Smooth muscle cell (in vitro differentiated cells): ENCODE measurements at regions not wholly inside any gene's neighbourhood (a gene's known extent, or its start where the extent isn't known, plus 50 kb on each side); places are given as distances from the start of the nearest gene placed in this dataset.

Experiments
- DNase-seq: peaks from one replicate; lab custom pipeline; 2025; ENCODE audit not compliant: unreplicated experiment; lab: John Stamatoyannopoulos, UW
- H2AFZ ChIP-seq: fragments of 200-600 bp; sonication (generic); 2 replicates; pipeline ENCODE4 v1.6.0; 2016; ENCODE audit warnings: antibody characterized with exemption, low read depth, mild to moderate bottlenecking
- H3F3A ChIP-seq: fragments of 200-600 bp; sonication (generic); 2 replicates; pipeline ENCODE4 v1.6.0; 2017; ENCODE audit warnings: antibody characterized with exemption, low read depth
- H3K27ac ChIP-seq: fragments of 200-600 bp; sonication (generic); 2 replicates; pipeline ENCODE4 v1.5.1; 2016; ENCODE audit warnings: low read depth, mild to moderate bottlenecking
- H3K27me3 ChIP-seq: fragments of 200-600 bp; sonication (generic); 2 replicates; pipeline ENCODE4 v1.6.1; 2016; ENCODE audit warnings: low read depth, mild to moderate bottlenecking
- H3K36me3 ChIP-seq: fragments of 200-600 bp; sonication (generic); 2 replicates; pipeline ENCODE4 v1.5.1; 2016; ENCODE audit warnings: low read depth
- H3K4me1 ChIP-seq: fragments of 200-600 bp; sonication (generic); 2 replicates; pipeline ENCODE4 v1.5.1; 2016; ENCODE audit warnings: low read depth
- H3K4me2 ChIP-seq: fragments of 200-600 bp; sonication (generic); 2 replicates; pipeline ENCODE4 v1.6.0; 2016; ENCODE audit warnings: mild to moderate bottlenecking
- H3K4me3 ChIP-seq: fragments of 200-600 bp; sonication (generic); 2 replicates; pipeline ENCODE4 v1.5.1; 2016; ENCODE audit warnings: mild to moderate bottlenecking
- H3K79me2 ChIP-seq: fragments of 200-600 bp; sonication (generic); 2 replicates; pipeline ENCODE4 v1.6.0; 2016; ENCODE audit warnings: low read depth, mild to moderate bottlenecking
- H3K9ac ChIP-seq: fragments of 200-600 bp; sonication (generic); 2 replicates; pipeline ENCODE4 v1.6.0; 2016; ENCODE audit warnings: low read depth
- H3K9me3 ChIP-seq: fragments of 200-600 bp; sonication (generic); replicated peaks from 2 replicates; pipeline ENCODE4 v1.5.1; 2016; ENCODE audit warnings: low read depth
- H4K20me1 ChIP-seq: fragments of 200-600 bp; sonication (generic); 2 replicates; pipeline ENCODE4 v1.6.0; 2016; ENCODE audit warnings: low read depth
- CTCF ChIP-seq: fragments of 200-600 bp; sonication (generic); IDR thresholded peaks from 2 replicates; pipeline ENCODE4 v1.5.1; 2017; ENCODE audit warnings: borderline replicate concordance, mild to moderate bottlenecking, antibody characterized with exemption; ENCODE audit not compliant: insufficient read depth, poor library complexity, severe bottlenecking
- WGBS: methylation state at CpG from one replicate; pipeline ENCODE4 v1.1.7; 2016; ENCODE audit warnings: low lambda C conversion rate; 5-methylcytosine and 5-hydroxymethylcytosine counted together

DNA sequence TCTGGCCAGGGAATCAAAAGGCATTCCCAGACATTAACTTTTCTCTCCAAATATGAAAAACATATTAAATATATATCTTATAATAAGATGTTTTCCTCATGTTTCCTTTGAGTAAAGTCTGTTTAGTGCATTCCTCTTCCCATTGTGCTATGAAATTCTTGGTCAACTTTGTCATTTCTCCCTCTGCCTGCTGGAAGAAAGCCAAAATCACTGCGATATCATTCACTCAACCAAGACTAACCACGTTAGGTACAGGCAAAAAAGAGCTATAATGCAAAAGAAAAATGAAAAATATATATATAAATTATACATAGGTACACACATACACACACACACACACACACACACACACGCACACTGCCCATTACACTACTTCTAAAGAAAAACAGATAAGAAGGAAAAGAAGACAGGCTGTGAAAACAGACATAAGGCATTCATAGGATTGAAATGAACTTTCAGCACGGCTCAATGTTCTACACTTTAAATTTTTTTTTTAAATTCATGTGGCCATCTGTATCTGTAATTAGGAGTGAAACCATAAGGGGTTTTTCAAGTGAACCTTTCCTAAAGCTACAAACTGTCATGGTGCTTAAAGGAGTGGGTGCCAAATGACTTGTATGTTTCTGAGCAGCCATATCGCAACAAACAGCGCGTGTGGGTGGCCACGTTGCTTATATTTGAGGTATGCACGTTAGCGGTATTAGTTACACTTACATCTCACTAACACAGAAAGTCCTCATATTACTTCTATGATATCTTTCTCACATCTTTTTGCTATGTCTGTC lies 71.6 kb upstream of the PSMD7 start:
- H3K9me3 ChIP-seq: no peaks in the 10 kb centered on the region
- H3K36me3 ChIP-seq: no peaks in the 10 kb centered on the region
- peaks cover 11% of the 10 kb centered on the region for H3K4me1 ChIP-seq
- no peak overlapping the region for H2AFZ ChIP-seq
- TF ChIP-seq CTCF: no peak
- H3K27ac ChIP-seq: no peak overlapping the region
- H3K9ac ChIP-seq: no peak overlapping the region
- no peaks in the 10 kb centered on the region for H3K27me3 ChIP-seq
- H3K4me3 ChIP-seq: no peak overlapping the region
- H3F3A ChIP-seq: no peaks in the 10 kb centered on the region
- no peak for DNase-seq
- no peak overlapping the region for H3K4me2 ChIP-seq
- H4K20me1 ChIP-seq: no peaks in the 10 kb centered on the region
- WGBS: 84% methylated on average over 10 of the region's 10 CpGs
- H3K79me2 ChIP-seq: no peaks in the 10 kb centered on the region

GRCh38 chr16:74221828-74222227 lies 74.8 kb upstream of the PSMD7 start:
- Histone ChIP-seq H3K79me2 (no peaks in the 10 kb centered on the region), H3K27ac (no peak overlapping the region), H4K20me1 (no peaks in the 10 kb centered on the region), H2AFZ (no peak overlapping the region), H3K9me3 (no peaks in the 10 kb centered on the region), H3K4me3 (no peak overlapping the region), H3F3A (no peaks in the 10 kb centered on the region), H3K27me3 (no peaks in the 10 kb centered on the region), H3K4me2 (no peak overlapping the region), H3K9ac (no peak overlapping the region), H3K4me1 (peaks cover 9% of the 10 kb centered on the region), H3K36me3 (no peaks in the 10 kb centered on the region)
- WGBS: 85% methylated on average over 3 of the region's 3 CpGs
- no peak for DNase-seq
- TF ChIP-seq CTCF: no peak

DNA sequence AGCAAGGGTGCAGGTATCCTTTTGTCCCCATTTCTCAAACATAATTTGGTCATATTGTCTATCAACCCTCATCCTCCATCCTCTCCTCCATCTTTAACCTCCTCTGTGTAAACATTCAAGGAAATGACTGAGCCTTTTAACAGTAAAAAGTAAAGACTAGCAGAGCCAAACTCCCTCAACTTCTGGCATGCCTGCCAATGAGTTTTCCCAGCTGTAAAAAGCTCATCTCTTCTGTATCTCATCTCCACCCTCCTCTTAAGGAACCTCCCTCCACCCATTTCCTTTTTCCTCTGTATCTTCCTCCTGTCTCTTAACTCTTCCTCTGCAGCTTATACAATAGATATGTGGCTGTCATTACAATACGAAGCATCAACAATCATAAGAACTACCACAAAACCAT lies 76.9 kb upstream of the PSMD7 start:
- no peak overlapping the region for H3K4me3 ChIP-seq
- H3K27ac ChIP-seq: no peak overlapping the region
- WGBS: 88% methylated on average over 1 of the region's 1 CpG
- H3K9me3 ChIP-seq: no peaks in the 10 kb centered on the region
- H3K4me2 ChIP-seq: no peak overlapping the region
- H3K4me1 ChIP-seq: no peaks in the 10 kb centered on the region
- H3F3A ChIP-seq: no peaks in the 10 kb centered on the region
- H4K20me1 ChIP-seq: no peaks in the 10 kb centered on the region
- no peaks in the 10 kb centered on the region for H3K79me2 ChIP-seq
- no peak for TF ChIP-seq CTCF
- H3K36me3 ChIP-seq: no peaks in the 10 kb centered on the region
- H2AFZ ChIP-seq: no peak overlapping the region
- no peak for DNase-seq
- H3K27me3 ChIP-seq: no peaks in the 10 kb centered on the region
- H3K9ac ChIP-seq: no peak overlapping the region

DNA sequence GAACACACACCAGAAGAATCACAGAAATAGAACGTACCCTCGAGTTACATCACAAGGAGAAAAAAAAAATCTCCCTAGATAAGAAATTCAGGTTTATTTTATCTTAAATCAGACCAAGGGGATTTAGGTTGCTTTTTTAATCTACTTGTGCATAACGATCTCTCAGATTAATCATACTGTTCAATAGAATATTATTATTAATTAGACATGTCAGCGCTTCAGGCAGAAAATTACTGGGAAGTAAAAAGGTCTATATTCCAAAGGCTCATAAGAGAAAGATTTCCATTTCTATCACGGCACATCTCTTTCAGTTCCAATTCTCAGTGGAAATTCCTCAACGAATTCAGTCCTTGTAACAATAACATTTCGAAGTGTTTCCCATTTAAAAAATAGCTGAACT lies 77.7 kb upstream of the PSMD7 start:
- no peaks in the 10 kb centered on the region for H4K20me1 ChIP-seq
- H3K4me3 ChIP-seq: no peak overlapping the region
- H3K4me1 ChIP-seq: no peaks in the 10 kb centered on the region
- no peak overlapping the region for H3K4me2 ChIP-seq
- no peaks in the 10 kb centered on the region for H3K9me3 ChIP-seq
- no peaks in the 10 kb centered on the region for H3K36me3 ChIP-seq
- DNase-seq: no peak
- H3K9ac ChIP-seq: no peak overlapping the region
- H3K27me3 ChIP-seq: no peaks in the 10 kb centered on the region
- no peak overlapping the region for H3K27ac ChIP-seq
- H2AFZ ChIP-seq: no peak overlapping the region
- no peaks in the 10 kb centered on the region for H3K79me2 ChIP-seq
- no peaks in the 10 kb centered on the region for H3F3A ChIP-seq
- no peak for TF ChIP-seq CTCF
- 91% methylated on average over 7 of the region's 7 CpGs for WGBS
